Activated CD4-positive, alpha-beta T cell treated with anti-CD3 and anti-CD28 coated beads, Interleukin-2, Interleukin-4, amounts not matched to agents 100 ng/mL and 50 ng/mL, durations not matched to agents 16 hours and 8 hours (primary cell): ENCODE measurements at regions not wholly inside any gene's neighbourhood (a gene's known extent, or its start where the extent isn't known, plus 50 kb on each side); places are given as distances from the start of the nearest gene placed in this dataset.
"Not testable (repeated sequence)": the region's sequence is repeated elsewhere in the genome, so short reads cannot be mapped to it uniquely, and the experiment has no call there.

Experiments
- DNase-seq: peaks from one replicate; pipeline ENCODE4 v3.0.0-alpha.2; 2020; ENCODE audit warnings: low spot score

DNA sequence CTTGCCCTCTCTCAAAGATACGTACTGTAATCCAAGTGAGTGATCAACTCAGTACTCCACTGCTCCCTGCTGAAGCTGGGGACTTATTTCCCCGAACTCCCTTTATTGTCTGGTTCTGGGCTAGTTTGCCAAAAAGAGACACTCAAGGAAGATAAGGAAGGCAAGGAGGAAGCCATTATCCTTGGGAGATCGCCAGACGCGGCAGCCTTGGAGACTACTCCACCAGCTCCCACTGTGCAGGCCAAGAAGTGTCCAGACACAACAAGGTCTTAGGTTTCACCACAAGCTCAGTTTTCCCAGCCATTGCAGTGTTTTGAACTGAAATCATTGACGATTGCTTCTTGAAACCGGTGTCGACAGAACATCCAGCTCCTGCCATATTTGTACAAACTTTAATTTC lies 439.6 kb upstream of the UBE2E3 start:
- no peak for DNase-seq

DNA sequence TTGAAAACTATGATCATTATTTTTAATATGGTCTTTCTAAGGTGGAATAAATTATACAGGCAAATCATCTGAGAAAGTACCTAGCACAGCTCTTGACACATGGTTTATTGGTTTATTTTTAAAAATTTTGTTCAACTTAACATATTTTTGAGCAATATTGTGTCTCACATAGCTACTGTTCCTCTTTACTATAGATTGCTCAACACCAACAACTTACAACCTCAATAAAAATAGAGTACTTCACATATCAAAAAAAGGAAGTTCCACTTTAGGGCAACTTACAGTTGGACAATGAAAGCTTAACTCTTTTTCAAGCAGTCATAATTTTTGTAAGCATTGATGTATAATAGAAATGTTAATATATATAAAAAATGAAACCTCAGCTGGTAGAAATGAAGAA lies 440.9 kb upstream of the UBE2E3 start:
- DNase-seq: no peak

DNA sequence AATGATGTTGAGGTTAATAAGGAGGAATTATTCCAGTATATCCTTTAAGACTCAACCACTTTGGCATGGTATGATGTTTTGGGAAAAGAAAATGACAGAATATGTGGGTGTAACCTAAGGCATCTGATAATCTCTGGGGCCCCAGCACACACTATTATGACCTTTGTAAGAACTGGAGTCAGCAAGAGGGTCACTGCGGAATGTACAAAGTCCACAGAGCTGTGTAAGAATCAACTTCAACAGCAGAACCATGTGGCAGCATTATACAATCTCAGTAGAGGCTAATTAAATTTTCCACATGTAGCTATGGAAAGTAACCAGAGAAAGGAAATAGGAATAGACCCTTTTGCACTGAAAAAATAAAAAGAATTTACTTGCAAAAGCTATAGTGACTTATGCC lies 445.1 kb upstream of the UBE2E3 start:
- no peak for DNase-seq

DNA sequence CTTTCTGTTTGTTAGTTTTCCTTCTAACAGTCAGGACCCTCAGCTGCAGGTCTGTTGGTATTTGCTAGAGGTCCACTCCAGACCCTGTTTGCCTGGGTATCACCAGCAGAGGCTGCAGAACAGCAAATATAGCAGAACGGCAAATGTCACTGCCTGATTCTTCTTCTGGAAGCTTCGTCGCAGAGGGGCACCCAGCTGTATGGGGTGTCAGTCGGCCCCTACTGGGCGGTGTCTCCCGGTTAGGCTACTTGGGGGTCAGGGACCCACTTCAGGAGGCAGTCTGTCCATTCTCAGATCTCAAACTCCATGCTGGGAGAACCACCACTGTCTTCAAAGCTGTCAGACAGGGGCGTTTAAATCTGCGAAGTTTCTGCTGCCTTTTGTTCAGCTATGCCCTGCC lies 448.6 kb upstream of the UBE2E3 start:
- DNase-seq: not testable (repeated sequence)

DNA sequence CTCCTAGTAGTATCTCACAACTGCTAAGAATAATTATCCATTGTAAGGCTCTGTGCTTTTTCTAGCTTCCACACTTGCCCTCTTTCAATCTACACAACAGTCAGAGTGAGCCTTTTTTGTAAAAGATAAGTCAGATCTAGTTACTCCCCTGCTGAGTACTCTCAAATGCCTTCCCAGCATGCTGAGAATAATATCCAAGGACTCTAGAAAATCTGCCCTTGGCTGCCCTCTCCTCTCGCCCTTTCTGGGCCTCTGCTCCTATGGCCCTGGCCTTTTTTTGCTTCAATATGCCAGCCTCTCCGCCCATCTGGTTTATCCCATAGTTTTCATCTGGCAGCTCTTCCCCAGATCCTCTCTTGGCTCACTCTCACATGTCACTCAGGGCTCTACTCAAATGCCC lies 455.9 kb upstream of the UBE2E3 start:
- DNase-seq: no peak

DNA sequence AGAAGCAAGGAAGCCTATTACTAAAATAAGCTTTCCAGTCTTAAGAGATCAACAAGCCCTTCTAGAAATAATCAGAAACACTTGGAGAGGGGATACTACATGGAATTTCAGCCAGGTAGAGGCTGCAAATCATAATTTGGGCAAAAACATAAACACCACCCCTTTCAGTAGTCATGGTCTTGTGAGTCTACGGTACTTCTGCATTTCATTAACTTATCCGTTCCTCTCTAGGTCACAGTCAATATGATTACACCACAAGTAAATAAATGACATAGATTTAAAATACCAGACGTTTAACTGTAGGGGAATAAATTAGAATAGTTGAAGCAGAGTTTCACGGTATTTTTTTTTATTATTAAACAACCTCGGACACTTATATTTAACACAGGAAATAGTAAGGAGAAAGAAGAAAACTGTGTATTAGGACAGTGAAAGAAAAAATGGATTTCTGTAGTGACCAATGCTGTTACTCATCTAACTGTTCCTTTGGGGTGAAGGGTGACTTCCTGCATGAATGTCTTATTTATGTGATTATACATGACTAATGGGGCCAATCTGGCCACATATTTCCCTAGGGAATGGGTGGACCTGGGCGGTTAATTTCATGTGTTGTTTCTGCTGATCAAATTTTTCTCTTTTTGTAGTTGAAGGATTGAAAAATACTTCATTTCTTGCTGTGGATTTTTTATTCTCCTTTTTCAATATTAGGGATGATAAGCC lies 456.6 kb upstream of the UBE2E3 start:
- DNase-seq: no peak

DNA sequence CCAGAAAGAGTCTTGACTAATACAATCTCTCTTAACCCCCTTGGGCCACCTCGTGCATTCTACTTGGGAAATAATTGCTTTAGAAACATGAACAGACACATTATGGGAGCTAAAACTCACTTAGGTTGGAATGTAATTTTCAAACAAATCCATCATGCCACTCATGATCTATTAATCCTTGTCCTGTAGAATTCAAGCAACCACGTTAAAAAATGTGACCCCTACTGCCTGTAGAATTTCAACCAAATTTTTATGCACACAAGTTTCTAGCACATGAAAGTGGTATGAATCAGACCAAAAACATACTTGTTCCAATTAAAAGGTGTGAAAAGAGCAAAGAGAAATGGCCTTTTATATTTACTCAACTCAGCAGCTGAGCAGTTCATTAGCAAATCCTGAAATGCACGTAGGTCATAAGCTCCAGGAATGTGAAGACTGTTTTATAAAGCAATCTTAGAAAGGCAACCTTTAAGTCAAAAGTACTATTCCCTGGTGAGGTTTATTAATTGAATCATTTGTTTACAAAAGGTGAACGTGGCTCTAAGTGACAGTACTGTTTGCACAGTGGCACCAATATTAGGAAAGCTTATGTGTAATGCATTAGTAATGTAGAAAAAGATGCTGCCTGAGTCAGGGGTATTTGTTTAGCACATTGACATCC lies 459.4 kb upstream of the UBE2E3 start:
- DNase-seq: no peak

DNA sequence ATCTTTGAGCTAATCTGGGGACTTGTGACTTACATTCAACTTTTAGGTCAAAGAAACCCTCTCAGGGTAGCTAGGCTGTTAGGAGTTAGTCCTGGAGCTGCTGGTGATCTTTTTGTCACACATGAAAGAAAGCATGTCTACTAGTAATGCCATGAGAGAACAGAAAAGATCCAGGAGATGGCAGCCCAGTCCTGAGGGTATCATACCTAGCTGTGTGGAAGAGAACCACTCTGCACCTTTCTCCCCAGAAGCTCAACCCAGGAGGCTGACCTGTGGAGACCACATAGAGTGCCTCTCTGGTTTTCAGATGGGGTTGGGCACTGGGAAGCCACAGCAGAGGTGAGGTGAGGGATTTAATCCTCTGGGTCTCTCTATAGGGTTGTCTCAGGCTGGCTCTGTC lies 460.2 kb upstream of the UBE2E3 start:
- no peak for DNase-seq

DNA sequence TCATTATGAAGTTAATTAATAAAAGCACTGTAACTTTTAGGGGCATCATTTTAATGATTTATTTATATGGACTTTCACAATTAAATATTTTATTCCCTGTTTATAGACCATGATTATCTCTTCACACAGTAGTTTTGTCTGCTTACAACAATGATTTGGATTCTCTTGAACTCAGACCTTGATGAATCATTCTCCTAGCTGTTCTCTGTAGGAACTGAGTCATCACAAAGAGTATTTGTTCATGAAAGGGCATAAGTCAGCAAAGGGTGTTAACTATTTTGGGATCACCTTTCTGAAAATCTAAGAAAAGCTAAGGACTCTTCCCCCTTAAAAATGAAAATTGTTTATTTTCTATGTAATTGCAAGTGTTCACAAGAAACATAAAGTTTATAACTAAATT lies 461.1 kb upstream of the UBE2E3 start:
- DNase-seq: no peak

DNA sequence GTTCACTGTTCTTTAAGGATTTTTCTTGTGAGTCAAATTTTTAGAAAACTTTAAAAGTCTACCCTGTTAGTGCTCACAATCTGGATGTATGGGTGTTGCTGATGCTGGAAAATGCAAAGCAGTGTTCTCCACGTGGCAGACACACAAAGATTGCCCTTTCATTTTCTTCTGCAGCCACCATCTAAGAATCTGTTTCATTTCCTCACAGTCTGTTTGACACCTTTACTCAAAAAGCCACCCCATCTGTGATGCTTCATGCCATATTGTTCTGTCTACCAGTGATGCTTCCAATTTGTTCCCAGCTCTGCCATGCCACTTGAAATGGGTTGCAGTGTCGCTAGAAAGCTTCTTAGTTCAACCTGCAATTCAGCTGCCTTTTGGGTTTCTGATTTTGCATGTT lies 464.2 kb upstream of the UBE2E3 start:
- no peak for DNase-seq

DNA sequence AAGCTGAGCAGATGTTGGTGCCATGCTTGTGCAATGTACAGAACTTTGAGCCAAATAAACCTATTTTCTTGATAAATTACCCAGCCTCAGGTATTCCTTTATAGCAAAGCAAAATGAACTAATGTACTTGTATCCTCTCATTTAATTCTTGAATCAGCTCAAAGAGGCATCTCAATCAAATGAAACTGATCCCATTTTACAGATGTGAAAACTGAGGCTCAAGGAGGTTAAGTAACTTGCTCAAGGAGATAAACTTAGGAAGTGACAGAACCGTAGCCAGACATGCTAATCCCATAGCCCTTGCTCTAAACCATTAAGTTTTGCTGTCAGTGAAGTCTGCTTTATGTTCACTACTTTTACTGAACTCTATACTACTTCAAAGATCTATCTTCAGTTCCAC lies 467.0 kb upstream of the UBE2E3 start:
- DNase-seq: no peak

DNA sequence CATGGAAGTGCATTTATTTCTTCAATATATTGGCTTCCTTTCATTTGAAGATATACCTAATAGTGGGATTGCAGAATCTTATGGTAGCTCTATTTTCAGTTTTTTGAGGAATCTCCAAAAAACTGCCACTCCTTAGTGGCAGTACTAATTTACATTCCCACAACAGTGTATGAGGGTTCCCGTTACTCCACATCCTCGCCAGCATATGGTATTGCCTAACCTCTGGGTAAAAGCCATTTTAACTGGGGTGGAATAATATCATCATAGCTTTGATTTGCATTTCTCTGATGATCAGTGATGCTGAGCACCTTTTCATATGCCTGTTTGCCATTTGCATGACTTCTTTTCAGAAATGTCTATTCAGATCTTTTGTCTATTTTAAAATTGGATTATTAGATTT lies 471.9 kb upstream of the UBE2E3 start:
- DNase-seq: no peak

DNA sequence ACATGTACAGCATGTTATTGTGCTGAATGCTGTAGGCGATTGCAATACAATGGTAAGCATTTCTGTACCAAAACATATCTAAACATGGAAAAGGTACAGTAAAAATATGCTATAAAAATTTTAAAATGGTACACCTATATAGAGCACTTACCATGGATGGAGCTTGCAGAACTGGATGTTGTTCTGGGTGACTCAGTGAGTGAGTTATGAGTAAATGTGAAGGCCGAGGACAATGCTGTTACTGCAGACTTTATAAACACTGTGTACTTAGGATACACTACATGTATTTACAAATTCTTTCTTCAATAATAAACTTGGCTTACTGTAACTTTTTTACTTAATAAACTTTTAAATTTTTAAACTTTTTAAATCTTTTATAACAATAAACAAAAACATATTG lies 473.4 kb upstream of the UBE2E3 start:
- no peak for DNase-seq

DNA sequence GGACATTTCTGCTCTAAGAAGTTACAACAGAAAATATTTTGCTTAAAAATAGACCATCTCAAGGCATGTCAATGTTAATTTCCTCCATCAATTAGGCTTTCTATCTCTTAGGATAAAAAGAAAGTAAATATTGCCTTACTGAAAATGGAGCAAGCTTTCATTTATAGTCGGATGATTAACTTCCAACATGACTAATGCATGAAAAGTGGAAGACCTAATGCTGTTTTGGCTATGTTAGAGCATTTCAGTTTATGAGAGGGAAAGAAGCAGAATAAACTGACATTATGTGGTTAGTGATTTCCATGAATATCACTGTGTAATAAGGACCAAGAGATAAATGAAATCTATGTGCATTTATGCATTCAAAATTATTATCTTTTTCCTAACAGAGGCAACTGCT lies 475.2 kb upstream of the UBE2E3 start:
- DNase-seq: no peak

DNA sequence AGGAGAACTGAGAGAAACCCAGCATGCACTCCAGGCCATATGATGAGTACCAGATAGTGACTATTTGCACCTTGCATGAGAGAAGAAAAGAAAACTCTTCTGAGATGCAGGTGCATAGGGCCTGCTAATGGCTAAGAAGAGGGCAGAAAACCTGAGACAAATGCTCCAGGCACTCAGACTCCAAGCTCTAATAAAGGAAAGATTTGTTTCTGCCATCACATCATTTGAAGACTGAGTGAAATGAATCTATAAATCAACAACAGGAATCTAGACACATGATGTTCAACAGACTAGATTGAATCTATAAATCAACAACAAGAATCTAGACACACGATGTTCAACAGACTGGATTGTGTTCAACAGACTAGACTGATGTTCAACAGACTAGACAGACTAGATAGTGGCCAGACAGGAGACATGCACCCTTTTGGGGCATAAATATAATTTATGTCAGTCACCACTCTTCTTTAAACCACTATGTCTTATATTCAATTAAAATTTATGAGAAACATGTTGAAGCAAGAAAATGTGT lies 482.7 kb upstream of the UBE2E3 start:
- no peak for DNase-seq

DNA sequence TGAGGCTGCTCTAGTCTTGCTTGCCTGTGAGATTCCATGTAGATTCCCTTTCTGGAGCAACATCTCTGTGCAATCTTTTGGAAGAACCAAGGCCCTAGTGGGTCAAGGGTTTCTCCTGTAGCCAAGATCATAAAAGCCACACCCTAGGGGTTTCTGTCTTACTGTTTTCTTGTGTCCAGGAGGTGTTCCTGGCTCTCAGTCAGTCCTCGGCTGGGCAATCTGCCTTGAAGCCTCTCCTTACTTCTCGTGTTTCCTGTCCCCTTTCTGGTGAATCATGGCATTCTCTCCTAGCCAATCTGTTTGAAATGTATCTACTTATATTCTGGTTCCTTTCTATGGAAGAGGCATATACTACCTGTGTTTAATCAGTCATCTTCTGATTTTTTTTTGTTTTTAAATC lies 484.8 kb upstream of the UBE2E3 start:
- DNase-seq: no peak

DNA sequence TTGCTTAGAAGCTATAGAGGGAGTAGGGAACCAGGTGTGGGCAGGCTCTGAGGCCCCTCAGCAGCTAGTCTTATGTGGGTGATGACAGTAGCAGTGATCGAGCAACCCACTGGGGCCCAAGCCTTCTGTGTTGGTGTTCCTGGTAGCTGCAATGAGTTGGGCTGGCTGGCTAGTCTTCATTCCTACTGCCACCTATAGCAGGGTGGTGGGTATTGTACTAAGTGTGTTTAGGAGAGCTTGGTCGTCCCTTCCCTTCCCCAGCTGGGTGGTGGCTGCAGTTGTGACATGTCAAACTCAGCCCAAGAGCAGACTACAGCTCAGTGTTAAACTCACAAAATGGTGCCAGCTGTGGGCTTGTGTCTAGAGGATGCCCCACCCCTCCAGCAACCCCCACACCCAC lies 486.1 kb upstream of the UBE2E3 start:
- no peak for DNase-seq

DNA sequence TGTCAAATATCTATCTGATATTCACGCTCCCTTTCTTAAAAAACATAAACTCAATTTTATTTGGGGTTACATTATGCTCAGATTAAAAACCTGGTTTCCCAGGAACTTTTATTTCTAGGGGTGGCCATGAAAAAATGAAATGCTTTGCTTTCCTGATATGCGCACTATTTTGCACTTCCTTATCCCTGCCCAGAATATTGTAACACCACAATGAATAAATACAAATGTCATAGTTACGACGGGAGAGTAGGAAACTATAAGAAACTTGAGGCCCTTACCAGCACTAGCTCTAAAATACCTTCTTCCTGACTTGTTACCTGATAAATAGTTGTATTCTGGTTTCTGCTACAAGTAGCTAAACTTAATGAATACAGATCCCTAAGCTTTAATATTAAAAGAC lies 475.6 kb upstream of the CWC22 start:
- DNase-seq: no peak

DNA sequence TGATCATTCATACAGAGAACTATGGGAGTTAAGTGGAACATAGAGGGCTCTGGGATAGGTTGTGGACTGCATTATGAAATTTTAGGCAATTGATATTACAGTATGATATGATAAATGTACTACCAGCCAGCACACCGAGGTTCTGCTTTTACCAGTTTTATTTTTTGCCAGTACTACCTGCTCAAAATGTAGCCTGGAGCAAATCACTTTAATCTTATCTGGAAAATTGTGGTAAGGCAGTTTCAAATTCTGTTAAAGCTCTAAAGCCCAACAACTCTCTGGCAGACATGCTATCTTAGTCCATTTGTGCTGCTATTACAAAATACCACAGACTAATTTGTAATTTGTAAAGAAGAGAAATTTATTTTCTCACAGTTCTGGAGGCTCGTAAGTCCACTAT lies 474.9 kb upstream of the CWC22 start:
- no peak for DNase-seq

DNA sequence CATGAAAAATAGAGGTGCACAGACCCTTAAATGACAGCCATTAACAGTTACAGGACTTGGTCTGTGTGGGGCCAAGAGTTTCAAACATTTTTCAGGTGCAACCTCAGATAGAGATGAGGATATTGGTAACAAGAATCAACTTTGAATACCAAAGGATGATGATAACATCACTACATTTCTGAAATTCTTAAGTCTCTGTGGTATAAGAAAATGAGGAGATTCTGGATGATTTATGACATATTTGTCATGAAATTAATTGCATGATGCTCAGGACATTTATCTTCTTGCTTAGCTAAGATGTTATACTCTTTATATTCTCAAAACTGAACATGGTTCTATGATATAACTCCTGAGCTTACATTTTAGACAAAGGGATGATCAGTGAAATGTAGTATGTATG lies 471.8 kb upstream of the CWC22 start:
- no peak for DNase-seq

DNA sequence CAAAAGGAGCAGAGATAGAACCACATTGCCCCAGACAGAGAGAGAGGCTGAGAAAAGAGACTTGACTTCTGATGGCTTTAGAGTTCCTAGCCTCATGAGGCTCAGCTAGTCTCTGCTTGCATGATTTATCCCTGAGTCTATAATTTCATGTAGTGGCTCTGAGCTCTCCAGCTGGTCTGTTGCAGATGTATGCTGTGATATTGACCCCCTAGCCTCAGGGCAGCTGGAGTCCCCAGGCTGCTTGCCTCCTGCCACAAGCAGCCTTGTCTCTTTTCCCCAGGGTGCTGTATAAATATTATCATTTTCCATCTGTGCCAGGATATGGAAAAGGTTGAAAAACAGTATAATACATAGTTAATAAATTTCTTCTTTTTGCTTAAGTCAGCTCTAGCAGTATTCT lies 467.6 kb upstream of the CWC22 start:
- no peak for DNase-seq

DNA sequence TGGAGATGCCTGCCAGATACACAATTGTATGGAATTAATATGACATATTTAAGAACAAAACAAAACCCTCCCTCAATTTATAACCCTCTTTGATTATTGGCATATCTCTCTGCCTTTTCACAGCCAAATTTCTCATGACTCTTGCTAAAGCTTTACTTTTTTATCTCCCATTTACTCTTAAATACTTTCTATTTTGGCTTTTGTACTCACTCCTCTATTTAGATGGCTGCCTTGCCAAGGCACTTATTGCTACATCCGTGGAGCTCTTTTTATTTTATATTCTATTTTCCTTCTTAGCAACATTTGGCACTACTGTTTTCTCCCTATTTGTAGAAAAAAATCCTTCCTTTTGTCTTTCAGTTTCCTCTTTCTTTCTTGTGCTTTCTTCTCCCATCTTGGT lies 466.4 kb upstream of the CWC22 start:
- no peak for DNase-seq

DNA sequence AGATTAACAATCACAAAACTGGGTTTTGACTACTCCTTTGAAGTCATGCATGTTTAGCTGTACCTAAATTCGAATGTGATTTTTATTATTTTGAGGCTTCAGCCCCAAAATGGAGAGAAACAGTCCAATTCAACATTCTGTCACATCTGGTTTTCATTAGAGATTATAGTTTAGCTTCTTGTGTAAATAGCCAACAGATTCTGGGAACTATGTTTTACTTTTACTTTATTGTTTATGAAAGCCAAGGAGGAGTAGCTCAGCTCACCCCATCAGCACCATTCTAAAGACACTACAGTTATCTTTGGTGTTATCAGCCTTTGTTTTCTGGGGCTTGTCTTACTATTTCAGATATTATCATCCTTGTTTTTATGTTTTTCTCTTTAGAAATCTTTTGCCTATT lies 465.0 kb upstream of the CWC22 start:
- DNase-seq: no peak

DNA sequence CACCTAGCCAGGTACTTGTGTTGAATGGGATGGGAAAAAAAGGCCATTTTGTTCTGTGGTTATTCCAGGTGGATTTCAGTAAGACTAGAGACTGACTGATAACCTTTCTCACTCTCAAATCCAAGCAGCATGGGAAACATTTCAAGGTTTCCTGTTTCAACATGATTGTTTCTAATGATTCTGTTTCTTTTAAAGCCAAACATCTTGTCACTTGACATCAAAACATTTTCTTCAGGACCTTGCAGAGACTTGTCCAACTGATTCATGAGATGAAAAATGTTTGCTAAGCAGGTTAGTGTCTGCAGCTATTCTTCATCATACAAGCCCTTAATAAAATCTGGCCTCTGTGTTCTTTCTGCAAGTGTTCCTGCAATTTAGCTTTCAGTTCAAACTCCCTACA lies 456.5 kb upstream of the CWC22 start:
- no peak for DNase-seq
